GM12801 (cell line): ENCODE measurements at regions not wholly inside any gene's neighbourhood (a gene's known extent, or its start where the extent isn't known, plus 50 kb on each side); places are given as distances from the start of the nearest gene placed in this dataset.

Experiments used
- CTCF ChIP-seq: IDR thresholded peaks from one replicate; pipeline ENCODE4 v1.5.1; 2011; ENCODE audit warnings: control low read depth; ENCODE audit not compliant: insufficient read length; ENCODE audit errors: extremely low read depth

- TF ChIP-seq CTCF: no peak
These were observed 428.1 kb upstream of the DPH6 start for GRCh38 chr15:35974052-35974451.

- no peak for TF ChIP-seq CTCF
These were observed 430.0 kb upstream of the DPH6 start for GRCh38 chr15:35975941-35976340.

- TF ChIP-seq CTCF: no peak
These were observed 433.6 kb upstream of the DPH6 start for GRCh38 chr15:35979608-35980007.

- TF ChIP-seq CTCF: no peak
These were observed 434.8 kb upstream of the DPH6 start for GRCh38 chr15:35980719-35981118.

- no peak for TF ChIP-seq CTCF
These were observed 440.3 kb upstream of the DPH6 start for GRCh38 chr15:35986191-35986721.

GRCh38 chr15:35987056-35987455 is 441.1 kb upstream of the DPH6 start:
- TF ChIP-seq CTCF: no peak

- TF ChIP-seq CTCF: no peak
These were observed 445.4 kb upstream of the DPH6 start for GRCh38 chr15:35991386-35991785.

GRCh38 chr15:35992791-35993190 is 446.8 kb upstream of the DPH6 start:
- TF ChIP-seq CTCF: no peak
